B cell (primary cell): ENCODE measurements at regions not wholly inside any gene's neighbourhood (a gene's known extent, or its start where the extent isn't known, plus 50 kb on each side); places are given as distances from the start of the nearest gene placed in this dataset.

Experiments used
- ATAC-seq: fragments of 200-7000 bp; cut with Tn5 transposase; one replicate; pipeline ENCODE4 v1.10.0; 2021; ENCODE audit warnings: low read depth, mild to moderate bottlenecking, moderate number of reproducible peaks, moderate library complexity
- CTCF ChIA-PET: fragments of 350-600 bp; sonication (Branson Sonifier 250); formaldehyde crosslinking; loops from one replicate; lab custom pipeline; 2021; ENCODE audit warnings: antibody characterized with exemption, inconsistent platforms; lab: Charles Lee
- POLR2A ChIA-PET: fragments of 350-600 bp; sonication (Branson Sonifier 250); formaldehyde crosslinking; loops from one replicate; lab custom pipeline; 2021; ENCODE audit warnings: antibody characterized with exemption; lab: Charles Lee
- DNase-seq: peaks from one replicate; pipeline ENCODE4 v3.0.0; 2013
- H2AFZ ChIP-seq: 2 replicates; pipeline ENCODE4 v1.6.1; 2012; ENCODE audit warnings: mild to moderate bottlenecking, low read depth, low read length; ENCODE audit not compliant: insufficient read depth, poor library complexity, severe bottlenecking
- H3K27ac ChIP-seq, 2 donors: 1 replicate in 1 of 2; 2 replicates in 1 of 2; pipeline ENCODE4 v1.5.1; 2012 to 2013; ENCODE audit warnings: low read length in 2 of 2, mild to moderate bottlenecking in 2 of 2, moderate library complexity in 1 of 2
- H3K27me3 ChIP-seq, 4 experiments: fragments of 200-600 bp in 1 of 4; sonication (generic) in 1 of 4; replicated peaks in 1 of 4; 1 replicate in 2 of 4; 2 replicates in 2 of 4; pipeline versions ENCODE4 v1.6.1 to v1.7.0; 2013 to 2016; ENCODE audit warnings: low read length in 3 of 4, mild to moderate bottlenecking in 2 of 4, mixed read lengths in 1 of 4, moderate library complexity in 1 of 4; ENCODE audit not compliant: insufficient read depth in 4 of 4, control insufficient read depth in 3 of 4; ENCODE audit errors: control extremely low read depth in 1 of 4
- H3K36me3 ChIP-seq, 2 experiments: replicated peaks in 1 of 2; 1 replicate in 1 of 2; 2 replicates in 1 of 2; pipeline versions ENCODE4 v1.6.1 to v1.7.1; 2013; ENCODE audit warnings: low read length in 1 of 2; ENCODE audit not compliant: insufficient read depth in 2 of 2, control insufficient read depth in 1 of 2; ENCODE audit errors: control extremely low read depth in 1 of 2, extremely low read depth in 1 of 2
- H3K4me1 ChIP-seq, 2 donors: fragments of 200-600 bp in 1 of 2; sonication (generic) in 1 of 2; 1 replicate in 1 of 2; 2 replicates in 1 of 2; pipeline versions ENCODE4 v1.5.1 to v1.6.1; 2013 to 2017; ENCODE audit warnings: low read length in 2 of 2; ENCODE audit not compliant: control insufficient read depth in 2 of 2, insufficient read depth in 2 of 2
- H3K4me2 ChIP-seq: replicated peaks from 2 replicates; pipeline ENCODE3; 2012; ENCODE audit warnings: mild to moderate bottlenecking, low read depth, low read length; ENCODE audit not compliant: poor library complexity, severe bottlenecking
- H3K4me3 ChIP-seq, 5 experiments: fragments of 200-600 bp in 1 of 5; sonication (generic) in 1 of 5; 1 replicate in 3 of 5; 2 replicates in 2 of 5; pipeline versions ENCODE4 v1.5.1 to v1.7.0; 2011 to 2016; ENCODE audit warnings: low read length in 4 of 5, mild to moderate bottlenecking in 4 of 5, low read depth in 2 of 5, control low read depth in 1 of 5, moderate library complexity in 1 of 5; ENCODE audit not compliant: insufficient read depth in 1 of 5; ENCODE audit errors: control extremely low read depth in 1 of 5, extremely low read depth in 1 of 5
- H3K79me2 ChIP-seq: fragments of 200-600 bp; sonication (generic); one replicate; pipeline ENCODE4 v1.6.0; 2016; ENCODE audit warnings: low read length; ENCODE audit not compliant: control insufficient read depth, insufficient read depth
- H3K9ac ChIP-seq: fragments of 200-600 bp; sonication (generic); 2 replicates; pipeline ENCODE4 v1.6.1; 2017; ENCODE audit warnings: mild to moderate bottlenecking, low read length, moderate library complexity
- H3K9me3 ChIP-seq, 3 donors: one replicate each; pipeline versions ENCODE4 v1.6.1 to v1.7.1; 2013; ENCODE audit warnings: low read length in 2 of 3; ENCODE audit not compliant: control insufficient read depth in 2 of 3, insufficient read depth in 1 of 3; ENCODE audit errors: control extremely low read depth in 1 of 3
- H4K20me1 ChIP-seq: 2 replicates; pipeline ENCODE4 v1.6.0; 2012; ENCODE audit warnings: mild to moderate bottlenecking, low read length; ENCODE audit not compliant: insufficient read depth, control insufficient read depth, poor library complexity, severe bottlenecking
- H3K27ac Mint-ChIP-seq: one replicate; pipeline ENCODE4 v1.8.0; 2021; ENCODE audit warnings: mixed read lengths
- H3K27me3 Mint-ChIP-seq: one replicate; pipeline ENCODE4 v1.8.0; 2021; ENCODE audit warnings: mixed read lengths
- H3K4me1 Mint-ChIP-seq: one replicate; pipeline ENCODE4 v1.8.0; 2021; ENCODE audit warnings: mixed read lengths
- H3K4me3 Mint-ChIP-seq: one replicate; pipeline ENCODE4 v1.8.0; 2021; ENCODE audit warnings: mixed read lengths
- H3K9me3 Mint-ChIP-seq: one replicate; pipeline ENCODE4 v1.8.0; 2022; ENCODE audit warnings: mixed read lengths; ENCODE audit not compliant: insufficient read depth
- EZH2 ChIP-seq: IDR thresholded peaks from 2 replicates; pipeline ENCODE4 v1.6.1; 2012; ENCODE audit warnings: borderline replicate concordance, low read depth, mild to moderate bottlenecking, moderate library complexity, low read length; ENCODE audit not compliant: insufficient read depth, poor library complexity, severe bottlenecking
- WGBS: methylation state at CpG from one replicate; pipeline ENCODE4 v1.1.5; 2013; ENCODE audit warnings: missing lambda C conversion rate; ENCODE audit not compliant: insufficient coverage; 5-methylcytosine and 5-hydroxymethylcytosine counted together
- intact Hi-C: fragments of 100-400 bp; cut with micrococcal nuclease; formaldehyde crosslinking; loops from one replicate; pipeline ENCODE4 v1.10.0; 2022
- TF ChIP-seq, protein P1 (sequence below): fragments of 200-600 bp; IDR thresholded peaks from one replicate; pipeline ENCODE4 v1.8.0; 2022; ENCODE audit warnings: antibody characterized with exemption, mild to moderate bottlenecking

DNA sequence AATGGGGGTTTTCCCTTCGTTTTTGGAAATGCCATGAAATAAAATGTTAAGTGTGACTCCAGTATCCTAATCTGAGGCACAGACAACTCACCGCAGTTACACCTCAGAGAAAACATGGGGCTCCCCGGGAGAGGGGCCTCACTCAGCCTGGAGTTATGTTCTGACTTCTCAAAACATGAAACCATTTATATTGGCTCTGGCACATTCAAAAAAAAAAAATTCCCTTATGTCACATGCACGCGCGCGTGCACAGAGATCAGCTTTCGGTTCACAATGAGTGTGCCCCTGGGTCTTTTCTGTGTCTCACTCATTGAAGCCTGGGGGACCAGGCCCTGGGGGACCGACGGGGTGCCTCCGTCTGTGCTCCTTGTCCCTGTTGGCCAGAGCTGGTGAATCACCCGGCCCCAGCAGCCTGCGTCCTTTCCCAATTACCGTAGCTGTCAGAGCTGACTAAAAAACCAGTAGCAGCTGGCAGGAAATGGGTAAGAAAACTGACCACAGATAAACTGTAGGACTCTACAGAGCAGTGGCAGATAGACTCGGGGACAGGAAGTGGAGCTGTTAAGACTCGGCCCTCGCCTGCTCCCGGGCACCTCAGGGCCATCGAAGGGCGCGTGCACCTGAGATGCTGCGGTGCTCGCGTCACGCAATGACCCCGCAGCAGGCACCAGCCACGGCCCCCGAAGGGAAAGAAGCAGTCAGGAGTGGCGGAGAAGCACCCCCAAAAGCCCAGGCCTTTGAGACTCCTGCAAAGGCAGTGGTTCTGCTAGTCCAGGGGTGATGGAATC lies 138.3 kb upstream of the ID2 start:
- ATAC-seq = peak; percentile 65
- no peaks in the 10 kb centered on the region for H3K36me3 ChIP-seq
- no peaks in the 10 kb centered on the region for H3K9me3 Mint-ChIP-seq
- TF ChIP-seq, protein P1, sequence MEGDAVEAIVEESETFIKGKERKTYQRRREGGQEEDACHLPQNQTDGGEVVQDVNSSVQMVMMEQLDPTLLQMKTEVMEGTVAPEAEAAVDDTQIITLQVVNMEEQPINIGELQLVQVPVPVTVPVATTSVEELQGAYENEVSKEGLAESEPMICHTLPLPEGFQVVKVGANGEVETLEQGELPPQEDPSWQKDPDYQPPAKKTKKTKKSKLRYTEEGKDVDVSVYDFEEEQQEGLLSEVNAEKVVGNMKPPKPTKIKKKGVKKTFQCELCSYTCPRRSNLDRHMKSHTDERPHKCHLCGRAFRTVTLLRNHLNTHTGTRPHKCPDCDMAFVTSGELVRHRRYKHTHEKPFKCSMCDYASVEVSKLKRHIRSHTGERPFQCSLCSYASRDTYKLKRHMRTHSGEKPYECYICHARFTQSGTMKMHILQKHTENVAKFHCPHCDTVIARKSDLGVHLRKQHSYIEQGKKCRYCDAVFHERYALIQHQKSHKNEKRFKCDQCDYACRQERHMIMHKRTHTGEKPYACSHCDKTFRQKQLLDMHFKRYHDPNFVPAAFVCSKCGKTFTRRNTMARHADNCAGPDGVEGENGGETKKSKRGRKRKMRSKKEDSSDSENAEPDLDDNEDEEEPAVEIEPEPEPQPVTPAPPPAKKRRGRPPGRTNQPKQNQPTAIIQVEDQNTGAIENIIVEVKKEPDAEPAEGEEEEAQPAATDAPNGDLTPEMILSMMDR = no peak
- TF ChIP-seq EZH2 = no peak
- peak overlapping the region; percentile 72 for H3K4me2 ChIP-seq
- peak; percentile 71 for DNase-seq
- peak overlapping the region in 4 of 5 experiments; percentile 8 to 40 (median 19) for H3K4me3 ChIP-seq
- peak overlapping the region; percentile 52 for H3K9ac ChIP-seq
- no peaks in the 10 kb centered on the region for H4K20me1 ChIP-seq
- peak overlapping the region; percentile 53 for H3K27ac Mint-ChIP-seq
- H2AFZ ChIP-seq = peak overlapping the region; percentile 43
- ChIA-PET CTCF (interaction anchor here (0.6 to 1.6 kb wide), 2 partner anchors 21 to 149 kb away, joined by 3 read pairs; no protein-coding TSS in a partner anchor), POLR2A (no interaction called here)
- H3K27ac ChIP-seq = peak overlapping the region in 1 of 2 donors; percentile 5
- H3K9me3 ChIP-seq = peaks cover 0 to 18% (median 0%) of the 10 kb centered on the region in 3 donors
- H3K27me3 Mint-ChIP-seq = peaks cover 51% of the 10 kb centered on the region
- intact Hi-C loops = loop anchor here (2.0 to 5.0 kb wide), 3 partner anchors 29 to 67 kb away; no protein-coding TSS in a partner anchor
- H3K4me1 Mint-ChIP-seq = peaks cover 44% of the 10 kb centered on the region
- H3K4me1 ChIP-seq = peaks cover 44 to 51% of the 10 kb centered on the region in 2 donors
- peak overlapping the region; percentile 78 for H3K4me3 Mint-ChIP-seq
- 7% methylated on average over 28 of the region's 29 CpGs for WGBS
- H3K79me2 ChIP-seq = no peaks in the 10 kb centered on the region
- H3K27me3 ChIP-seq = peaks cover 0 to 75% (median 22%) of the 10 kb centered on the region in 4 experiments
